H1 (cell line): ENCODE measurements at regions not wholly inside any gene's neighbourhood (a gene's known extent, or its start where the extent isn't known, plus 50 kb on each side); places are given as distances from the start of the nearest gene placed in this dataset.

Experiments
- CTCF ChIA-PET: fragments of 300-600 bp; sonication (Branson Sonifier 250); formaldehyde crosslinking; loops from one replicate; lab custom pipeline; 2021; ENCODE audit not compliant: partially characterized antibody; lab: Charles Lee
- POLR2A ChIA-PET: fragments of 300-600 bp; sonication (Branson Sonifier 250); formaldehyde crosslinking; loops from one replicate; lab custom pipeline; 2021; ENCODE audit warnings: inconsistent platforms; ENCODE audit not compliant: partially characterized antibody; lab: Charles Lee
- DNase-seq, 2 experiments: peaks; one replicate each; pipeline versions ENCODE4 v3.0.0 to v3.0.0-alpha.2; 2010 to 2022; ENCODE audit warnings: low spot score in 2 of 2, low read depth in 1 of 2, mixed read lengths in 1 of 2
- FAIRE-seq: peaks from 2 replicates; lab custom pipeline; 2011; peaks lifted over from hg19 to GRCh38; lab: Jason Lieb, UNC
- H2AFZ ChIP-seq: 2 replicates; pipeline ENCODE4 v1.8.1; 2012; ENCODE audit warnings: low read length, inconsistent platforms
- H2AK5ac ChIP-seq: 2 replicates; pipeline ENCODE4 v1.6.1; 2013; ENCODE audit warnings: low read depth, low read length
- H2BK120ac ChIP-seq: replicated peaks from 2 replicates; pipeline ENCODE3; 2013; ENCODE audit warnings: low read depth, low read length, inconsistent platforms
- H2BK12ac ChIP-seq: 2 replicates; pipeline ENCODE4 v1.6.1; 2013; ENCODE audit warnings: low read depth, low read length
- H2BK15ac ChIP-seq: 2 replicates; pipeline ENCODE4 v1.6.1; 2013; ENCODE audit warnings: low read length
- H2BK20ac ChIP-seq: 2 replicates; pipeline ENCODE4 v1.6.1; 2013; ENCODE audit warnings: low read length
- H2BK5ac ChIP-seq: 2 replicates; pipeline ENCODE4 v1.6.1; 2013; ENCODE audit warnings: low read depth, low read length
- H3K14ac ChIP-seq: 2 replicates; pipeline ENCODE4 v1.6.1; 2013; ENCODE audit warnings: inconsistent platforms; ENCODE audit not compliant: insufficient read length
- H3K18ac ChIP-seq: 2 replicates; pipeline ENCODE4 v1.6.1; 2013; ENCODE audit warnings: low read length; ENCODE audit errors: extremely low read depth
- H3K23ac ChIP-seq: 2 replicates; pipeline ENCODE4 v1.6.1; 2013; ENCODE audit warnings: inconsistent platforms; ENCODE audit not compliant: insufficient read length
- H3K23me2 ChIP-seq: 2 replicates; pipeline ENCODE4 v1.6.1; 2013; ENCODE audit warnings: low read depth, low read length
- H3K27ac ChIP-seq: 2 replicates; pipeline ENCODE4 v1.6.1; 2011; ENCODE audit warnings: low read depth, low read length, inconsistent platforms
- H3K27me3 ChIP-seq, 4 experiments: replicated peaks in 1 of 4; 1 replicate in 1 of 4; 2 replicates in 3 of 4; pipeline versions ENCODE4 v1.6.1 to v1.8.1; 2011 to 2013; ENCODE audit warnings: low read length in 3 of 4, mild to moderate bottlenecking in 3 of 4, inconsistent platforms in 2 of 4, mixed read lengths in 2 of 4, moderate library complexity in 1 of 4; ENCODE audit not compliant: control insufficient read depth in 3 of 4, insufficient read depth in 3 of 4; ENCODE audit errors: extremely low read depth in 1 of 4
- H3K36me3 ChIP-seq, 4 experiments: 2 replicates each; pipeline versions ENCODE4 v1.6.1 to v1.8.1; 2011 to 2013; ENCODE audit warnings: mild to moderate bottlenecking in 4 of 4, low read length in 3 of 4, moderate library complexity in 2 of 4, control low read depth in 1 of 4, inconsistent platforms in 1 of 4; ENCODE audit not compliant: insufficient read depth in 4 of 4, control insufficient read depth in 2 of 4
- H3K4ac ChIP-seq: replicated peaks from 2 replicates; pipeline ENCODE3; 2013; ENCODE audit warnings: low read length, low read depth, mixed read lengths, inconsistent platforms; ENCODE audit not compliant: insufficient read length
- H3K4me1 ChIP-seq, 4 experiments: replicated peaks in 1 of 4; 1 replicate in 1 of 4; 2 replicates in 3 of 4; pipeline versions ENCODE4 v1.6.1 to v1.8.1; 2011 to 2013; ENCODE audit warnings: low read length in 3 of 4, inconsistent platforms in 2 of 4, mixed read lengths in 1 of 4; ENCODE audit not compliant: insufficient read depth in 4 of 4, control insufficient read depth in 3 of 4
- H3K4me2 ChIP-seq, 2 experiments: 2 replicates each; pipeline versions ENCODE4 v1.6.1 to v1.8.1; 2011 to 2013; ENCODE audit warnings: low read depth in 2 of 2, low read length in 2 of 2, control low read depth in 1 of 2, inconsistent platforms in 1 of 2, mild to moderate bottlenecking in 1 of 2; ENCODE audit not compliant: insufficient read depth in 1 of 2
- H3K4me3 ChIP-seq, 4 experiments: fragments of 200-600, 300-600 bp in 1 of 4; sonication (generic), shearing (Covaris generic), sonication (Bioruptor Twin) in 1 of 4; 2 replicates each; pipeline versions ENCODE4 v1.5.1 to v1.8.1; 2011 to 2016; ENCODE audit warnings: low read length in 4 of 4, low read depth in 3 of 4, control low read depth in 2 of 4, inconsistent platforms in 2 of 4, mild to moderate bottlenecking in 2 of 4, mixed read lengths in 1 of 4, moderate library complexity in 1 of 4; ENCODE audit not compliant: insufficient read depth in 2 of 4; ENCODE audit errors: extremely low read depth in 1 of 4
- H3K56ac ChIP-seq: replicated peaks from 2 replicates; pipeline ENCODE3; 2013; ENCODE audit warnings: low read depth, mild to moderate bottlenecking, mixed read lengths, low read length, inconsistent platforms; ENCODE audit not compliant: insufficient read length
- H3K79me1 ChIP-seq: 2 replicates; pipeline ENCODE4 v1.6.1; 2013; ENCODE audit warnings: low read depth, low read length, control low read depth
- H3K79me2 ChIP-seq, 2 experiments: 2 replicates each; pipeline versions ENCODE4 v1.6.1 to v1.8.1; 2012 to 2013; ENCODE audit warnings: low read length in 2 of 2, mild to moderate bottlenecking in 2 of 2, inconsistent platforms in 1 of 2; ENCODE audit not compliant: insufficient read depth in 2 of 2, control insufficient read depth in 1 of 2
- H3K9ac ChIP-seq, 4 experiments: replicated peaks in 1 of 4; 1 replicate in 1 of 4; 2 replicates in 3 of 4; pipeline versions ENCODE4 v1.6.1 to v1.8.1; 2011 to 2013; ENCODE audit warnings: low read depth in 3 of 4, low read length in 3 of 4, control low read depth in 2 of 4, mild to moderate bottlenecking in 2 of 4, moderate library complexity in 2 of 4, inconsistent platforms in 1 of 4; ENCODE audit errors: extremely low read depth in 1 of 4
- H3K9me3 ChIP-seq, 2 experiments: 2 replicates each; pipeline versions ENCODE4 v1.6.1 to v1.8.1; 2012 to 2013; ENCODE audit warnings: mild to moderate bottlenecking in 2 of 2, moderate library complexity in 2 of 2, control low read depth in 1 of 2, inconsistent platforms in 1 of 2, low read depth in 1 of 2, low read length in 1 of 2, mixed read lengths in 1 of 2; ENCODE audit not compliant: insufficient read depth in 2 of 2
- H4K20me1 ChIP-seq, 2 experiments: replicated peaks in 1 of 2; 2 replicates each; pipeline versions ENCODE3 to v1.8.1; 2011 to 2013; ENCODE audit warnings: inconsistent platforms in 2 of 2, low read length in 2 of 2, mild to moderate bottlenecking in 1 of 2; ENCODE audit not compliant: insufficient read depth in 2 of 2, control insufficient read depth in 1 of 2
- H4K5ac ChIP-seq: 2 replicates; pipeline ENCODE4 v1.6.1; 2013; ENCODE audit warnings: low read length, low read depth, mixed read lengths, inconsistent platforms; ENCODE audit not compliant: insufficient read length
- H4K8ac ChIP-seq: 2 replicates; pipeline ENCODE4 v1.8.0; 2013; ENCODE audit warnings: mild to moderate bottlenecking, moderate library complexity, low read length, inconsistent platforms; ENCODE audit not compliant: insufficient read depth; ENCODE audit errors: extremely low read depth
- H4K91ac ChIP-seq: replicated peaks from 2 replicates; pipeline ENCODE3; 2013; ENCODE audit warnings: low read length, mixed read lengths, inconsistent platforms; ENCODE audit not compliant: insufficient read length
- BACH1 ChIP-seq: IDR thresholded peaks from 2 replicates; pipeline ENCODE4 v1.6.1; 2012; ENCODE audit warnings: low read length, improper control_type of control experiment
- CHD1 ChIP-seq: IDR thresholded peaks from 2 replicates; pipeline ENCODE4 v1.6.1; 2012; ENCODE audit warnings: low read depth, low read length, improper control_type of control experiment
- EGR1 ChIP-seq: IDR thresholded peaks from 2 replicates; pipeline ENCODE4 v1.6.1; 2011; ENCODE audit warnings: low read depth, low read length, borderline replicate concordance
- GTF2F1 ChIP-seq: IDR thresholded peaks from 2 replicates; pipeline ENCODE4 v1.6.1; 2012; ENCODE audit warnings: low read depth, low read length, improper control_type of control experiment, borderline replicate concordance
- HDAC2 ChIP-seq, 2 experiments: fragments of 300-600 bp in 1 of 2; sonication (generic) in 1 of 2; IDR thresholded peaks; 2 replicates each; pipeline ENCODE4 v1.6.1; 2011 to 2012; ENCODE audit warnings: low read depth in 2 of 2, low read length in 2 of 2, mild to moderate bottlenecking in 2 of 2, moderate library complexity in 2 of 2, borderline replicate concordance in 1 of 2, inconsistent platforms in 1 of 2
- JUND ChIP-seq: IDR thresholded peaks from 2 replicates; pipeline ENCODE4 v1.6.1; 2011; ENCODE audit warnings: mild to moderate bottlenecking, improper control_type of control experiment, low read length
- POU5F1 ChIP-seq: IDR thresholded peaks from 2 replicates; pipeline ENCODE4 v1.6.1; 2011; ENCODE audit warnings: low read depth, mild to moderate bottlenecking, low read length, moderate library complexity
- RAD21 ChIP-seq, 2 experiments: IDR thresholded peaks in 1 of 2; conservative IDR thresholded peaks in 1 of 2; 2 replicates each; pipeline ENCODE4 v1.6.1; 2011; ENCODE audit warnings: low read depth in 2 of 2, low read length in 2 of 2, improper control_type of control experiment in 1 of 2, inconsistent platforms in 1 of 2, mild to moderate bottlenecking in 1 of 2, moderate library complexity in 1 of 2
- RNF2 ChIP-seq: fragments of 200-900, 300-1000 bp; sonication (generic); IDR thresholded peaks from 2 replicates; pipeline ENCODE4 v1.7.1; 2016; ENCODE audit warnings: borderline replicate concordance, low read depth, mild to moderate bottlenecking, antibody characterized with exemption, low read length; ENCODE audit not compliant: poor library complexity, severe bottlenecking; ENCODE audit errors: missing control alignments
- SIX5 ChIP-seq: IDR thresholded peaks from 2 replicates; pipeline ENCODE4 v1.6.1; 2011; ENCODE audit warnings: mild to moderate bottlenecking, low read depth, low read length
- TAF7 ChIP-seq: optimal IDR thresholded peaks from 2 replicates; pipeline ENCODE3; 2011; ENCODE audit warnings: low read depth, mild to moderate bottlenecking, inconsistent platforms, low read length, moderate library complexity, borderline replicate concordance
- TCF12 ChIP-seq: IDR thresholded peaks from 2 replicates; pipeline ENCODE4 v1.6.1; 2011; ENCODE audit warnings: low read depth, mild to moderate bottlenecking, low read length
- USF2 ChIP-seq: IDR thresholded peaks from 2 replicates; pipeline ENCODE4 v1.6.1; 2011; ENCODE audit warnings: low read length, improper control_type of control experiment

GRCh38 chr5:147017621-147018020 is 139.1 kb upstream of the PPP2R2B start:
- POLR2A ChIA-PET, result no interaction called here
- no peaks in the 10 kb centered on the region for H3K23me2 ChIP-seq
- DNase-seq, result no peak
- TF ChIP-seq HDAC2 (IDR thresholded peaks at IDR 0.05; ENCODE audit: borderline replicate concordance in 1 of 2, low read depth in 2 of 2, low read length in 2 of 2) (no peak), SIX5 (no peak), RNF2 (no peak), RAD21 (IDR thresholded peaks at IDR 0.05 in 1 of 2, conservative IDR thresholded peaks at IDR 0.05 in 1 of 2; ENCODE audit: low read depth in 2 of 2, low read length in 2 of 2) (no peak), BACH1 (no peak), TAF7 (no peak), CHD1 (no peak), GTF2F1 (no peak), TCF12 (no peak), POU5F1 (no peak), JUND (no peak), USF2 (no peak), EGR1 (no peak)

More at GRCh38 chr5:147017621-147018020, 139.1 kb upstream of the PPP2R2B start:
- no peaks in the 10 kb centered on the region for H3K79me2 ChIP-seq
- H3K4me3 ChIP-seq, result no peak overlapping the region
- H4K91ac ChIP-seq, result no peak overlapping the region
- H3K4me1 ChIP-seq, result peaks cover 0 to 2% (median 0%) of the 10 kb centered on the region in 4 experiments; a peak in 2 of 7 replicates
- CTCF ChIA-PET, result interaction anchor here (0.7 to 1.9 kb wide), 2 partner anchors 475 to 647 kb away, joined by 3 to 5 read pairs; no protein-coding TSS in a partner anchor
- no peaks in the 10 kb centered on the region for H3K36me3 ChIP-seq
- no peaks in the 10 kb centered on the region for H4K20me1 ChIP-seq
- no peak for FAIRE-seq
- no peak overlapping the region for H3K9ac ChIP-seq
- H2BK5ac ChIP-seq, result no peak overlapping the region
- H4K5ac ChIP-seq, result no peak overlapping the region
- H2BK12ac ChIP-seq, result no peak overlapping the region
- no peak overlapping the region for H3K18ac ChIP-seq
- no peak overlapping the region for H3K23ac ChIP-seq
- H2AK5ac ChIP-seq, result no peak overlapping the region
- no peaks in the 10 kb centered on the region for H3K27me3 ChIP-seq
- H3K9me3 ChIP-seq, result no peaks in the 10 kb centered on the region
- no peak overlapping the region for H3K56ac ChIP-seq
- no peak overlapping the region for H2BK120ac ChIP-seq
- no peak overlapping the region for H3K27ac ChIP-seq
- no peak overlapping the region for H4K8ac ChIP-seq
- no peaks in the 10 kb centered on the region for H3K79me1 ChIP-seq
- H3K4me2 ChIP-seq, result no peak overlapping the region
- no peak overlapping the region for H2AFZ ChIP-seq
- no peak overlapping the region for H2BK15ac ChIP-seq
- no peak overlapping the region for H2BK20ac ChIP-seq
- no peak overlapping the region for H3K14ac ChIP-seq
- no peak overlapping the region for H3K4ac ChIP-seq
